Transverse colon (tissue), 4 donors: ENCODE measurements at regions not wholly inside any gene's neighbourhood (a gene's known extent, or its start where the extent isn't known, plus 50 kb on each side); places are given as distances from the start of the nearest gene placed in this dataset.

Source experiments
- DNase-seq: peaks from one replicate; pipeline ENCODE4 v3.0.0-alpha.2; 2019
- H3K27ac ChIP-seq, 4 donors: fragments of 200-600 bp; sonication (generic); 2 replicates each; pipeline ENCODE4 v1.5.1; 2016 to 2018; ENCODE audit warnings: inconsistent platforms in 4 of 4
- H3K27me3 ChIP-seq: fragments of 200-600 bp; sonication (generic); 2 replicates; pipeline ENCODE4 v1.5.1; 2017; ENCODE audit warnings: inconsistent platforms
- H3K36me3 ChIP-seq, 4 donors: fragments of 200-600 bp; sonication (generic); 2 replicates each; pipeline ENCODE4 v1.5.1; 2017 to 2019; ENCODE audit warnings: inconsistent platforms in 4 of 4
- H3K4me1 ChIP-seq, 4 donors: fragments of 200-600 bp; sonication (generic); 2 replicates each; pipeline ENCODE4 v1.5.1; 2017 to 2020; ENCODE audit warnings: inconsistent platforms in 4 of 4
- H3K4me3 ChIP-seq, 4 donors: fragments of 200-600 bp; sonication (generic); 1 replicate in 1 of 4; 2 replicates in 3 of 4; pipeline versions ENCODE4 v1.5.1 to v1.6.1; 2017 to 2019; ENCODE audit warnings: inconsistent platforms in 4 of 4
- H3K9me3 ChIP-seq, 2 donors: fragments of 200-600 bp; sonication (generic); 2 replicates each; pipeline ENCODE4 v1.5.1; 2017 to 2019; ENCODE audit warnings: inconsistent platforms in 2 of 2
- EP300 ChIP-seq: sonication (generic); formaldehyde crosslinking; IDR thresholded peaks from one replicate; pipeline ENCODE4 v1.6.1; 2017; ENCODE audit warnings: antibody characterized with exemption, low read depth
- POLR2A ChIP-seq: fragments of 450-650 bp; IDR thresholded peaks from one replicate; pipeline ENCODE4 v1.6.1; 2016; ENCODE audit warnings: antibody characterized with exemption, mild to moderate bottlenecking, moderate library complexity
- POLR2AphosphoS5 ChIP-seq, 3 donors: sonication (generic); formaldehyde crosslinking; IDR thresholded peaks; one replicate each; pipeline ENCODE4 v1.6.1; 2016; ENCODE audit warnings: antibody characterized with exemption in 3 of 3
- WGBS, 2 donors: methylation state at CpG; one replicate each; pipeline ENCODE4 v1.1.5; 2018; ENCODE audit warnings: low coverage in 1 of 2; 5-methylcytosine and 5-hydroxymethylcytosine counted together
- in situ Hi-C, 4 donors: fragments of 200-750 bp; cut with MboI; loops; one replicate each; pipeline versions ENCODE4 v1.15.0 to v1.15.1; 2017; ENCODE audit warnings: low sequenced_read_pairs in 3 of 4, low pct_ligation_motif_present in 1 of 4, low pct_unique_long_range_greater_than_20kb in 1 of 4
- intact Hi-C: fragments of 100-400 bp; cut with DNase I; formaldehyde crosslinking; loops from one replicate; pipeline ENCODE4 v1.15.1; 2023; ENCODE audit warnings: low total_unique reads
- TF ChIP-seq, protein P1 (sequence below), 5 experiments: fragments of 200-600 bp in 3 of 5; fragments of 450-650 bp in 2 of 5; sonication (generic) in 3 of 5; IDR thresholded peaks; 1 replicate in 2 of 5; 2 replicates in 3 of 5; pipeline ENCODE4 v1.5.1; 2016 to 2017; ENCODE audit warnings: antibody characterized with exemption in 5 of 5, inconsistent platforms in 3 of 5, mild to moderate bottlenecking in 2 of 5, moderate library complexity in 1 of 5

DNA sequence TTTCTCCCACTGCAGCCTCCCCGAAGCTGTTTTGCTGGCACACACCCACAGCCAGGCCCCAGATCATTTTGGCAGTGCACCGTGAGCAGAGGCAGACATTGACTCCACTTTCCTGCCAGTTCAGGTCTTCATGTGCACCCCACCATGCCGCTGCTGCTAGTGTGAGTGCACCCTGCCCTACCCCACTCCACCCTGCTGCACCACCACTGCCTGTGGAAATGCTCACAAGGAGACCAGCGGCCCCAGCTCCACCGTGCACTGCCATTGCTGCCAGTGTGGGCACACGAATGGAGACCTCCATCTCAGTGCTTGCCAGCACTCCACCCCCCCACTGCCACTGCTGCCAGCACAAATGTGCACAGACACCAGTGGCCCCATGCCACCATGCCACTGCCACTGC, 277.6 kb upstream of the ZC4H2 start:
- WGBS, 2 donors = 86% methylated on average over 5 of the region's 6 CpGs; no CpG with 5 or more reads in 1 of the 2 donors
- intact Hi-C loops = no loop called here
- in situ Hi-C loops = no loop called here

DNA sequence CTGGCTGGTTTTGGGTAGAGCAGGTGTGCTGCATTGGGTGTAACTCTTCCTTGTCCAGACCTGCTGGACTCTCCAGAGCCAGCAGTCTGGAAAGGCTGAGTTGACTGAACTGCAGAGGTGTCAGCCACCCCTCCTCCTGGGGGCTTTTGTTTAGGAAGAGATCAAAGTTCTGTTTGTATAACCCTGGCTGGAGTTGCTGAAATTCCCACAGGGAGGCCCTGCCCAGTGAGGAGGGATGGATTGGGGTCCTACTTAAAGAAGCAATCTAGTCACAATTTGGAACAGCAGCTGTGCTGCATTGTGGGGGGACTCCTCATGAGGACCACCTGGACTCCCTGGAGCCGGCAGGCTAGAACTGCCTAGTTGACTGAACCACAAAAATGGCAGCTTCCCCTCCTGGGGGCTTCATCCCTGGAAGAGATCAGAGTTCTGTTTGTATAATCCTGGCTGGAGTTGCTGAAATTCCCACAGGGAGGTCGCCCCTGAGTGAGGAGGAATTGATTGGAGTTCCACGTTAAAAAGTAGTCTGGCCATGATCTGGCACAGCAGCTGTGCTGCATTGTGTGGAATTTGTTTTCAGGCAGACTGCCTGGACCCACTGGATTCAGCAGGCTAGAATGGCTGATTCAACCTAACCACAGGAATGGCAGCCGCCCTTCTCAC, 264.9 kb upstream of the ZC4H2 start:
- H3K9me3 ChIP-seq = no peaks in the 10 kb centered on the region
- TF ChIP-seq, protein P1, sequence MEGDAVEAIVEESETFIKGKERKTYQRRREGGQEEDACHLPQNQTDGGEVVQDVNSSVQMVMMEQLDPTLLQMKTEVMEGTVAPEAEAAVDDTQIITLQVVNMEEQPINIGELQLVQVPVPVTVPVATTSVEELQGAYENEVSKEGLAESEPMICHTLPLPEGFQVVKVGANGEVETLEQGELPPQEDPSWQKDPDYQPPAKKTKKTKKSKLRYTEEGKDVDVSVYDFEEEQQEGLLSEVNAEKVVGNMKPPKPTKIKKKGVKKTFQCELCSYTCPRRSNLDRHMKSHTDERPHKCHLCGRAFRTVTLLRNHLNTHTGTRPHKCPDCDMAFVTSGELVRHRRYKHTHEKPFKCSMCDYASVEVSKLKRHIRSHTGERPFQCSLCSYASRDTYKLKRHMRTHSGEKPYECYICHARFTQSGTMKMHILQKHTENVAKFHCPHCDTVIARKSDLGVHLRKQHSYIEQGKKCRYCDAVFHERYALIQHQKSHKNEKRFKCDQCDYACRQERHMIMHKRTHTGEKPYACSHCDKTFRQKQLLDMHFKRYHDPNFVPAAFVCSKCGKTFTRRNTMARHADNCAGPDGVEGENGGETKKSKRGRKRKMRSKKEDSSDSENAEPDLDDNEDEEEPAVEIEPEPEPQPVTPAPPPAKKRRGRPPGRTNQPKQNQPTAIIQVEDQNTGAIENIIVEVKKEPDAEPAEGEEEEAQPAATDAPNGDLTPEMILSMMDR (IDR thresholded peaks at IDR 0.05) = no peak
- no peak for TF ChIP-seq EP300
- no peak for TF ChIP-seq POLR2A
- no peak for TF ChIP-seq POLR2AphosphoS5 (IDR thresholded peaks at IDR 0.05)
- no peak overlapping the region for H3K4me3 ChIP-seq
- intact Hi-C loops = no loop called here
- no peak overlapping the region for H3K27ac ChIP-seq
- H3K36me3 ChIP-seq = no peaks in the 10 kb centered on the region
- no peak for DNase-seq
- no peaks in the 10 kb centered on the region for H3K4me1 ChIP-seq
- 67% methylated on average over 4 of the region's 4 CpGs; no CpG with 5 or more reads in 1 of the 2 donors for WGBS, 2 donors
- in situ Hi-C loops = no loop called here
- no peaks in the 10 kb centered on the region for H3K27me3 ChIP-seq

More for the DNA sequence above, 277.6 kb upstream of the ZC4H2 start:
- TF ChIP-seq, protein P1 (IDR thresholded peaks at IDR 0.05) = no peak
- TF ChIP-seq EP300 = no peak
- no peak for TF ChIP-seq POLR2AphosphoS5 (IDR thresholded peaks at IDR 0.05)
- no peak for TF ChIP-seq POLR2A
- Histone ChIP-seq H3K27ac (no peak overlapping the region), H3K9me3 (no peaks in the 10 kb centered on the region), H3K27me3 (no peaks in the 10 kb centered on the region), H3K36me3 (no peaks in the 10 kb centered on the region), H3K4me1 (no peaks in the 10 kb centered on the region), H3K4me3 (no peak overlapping the region)
- DNase-seq = no peak

DNA sequence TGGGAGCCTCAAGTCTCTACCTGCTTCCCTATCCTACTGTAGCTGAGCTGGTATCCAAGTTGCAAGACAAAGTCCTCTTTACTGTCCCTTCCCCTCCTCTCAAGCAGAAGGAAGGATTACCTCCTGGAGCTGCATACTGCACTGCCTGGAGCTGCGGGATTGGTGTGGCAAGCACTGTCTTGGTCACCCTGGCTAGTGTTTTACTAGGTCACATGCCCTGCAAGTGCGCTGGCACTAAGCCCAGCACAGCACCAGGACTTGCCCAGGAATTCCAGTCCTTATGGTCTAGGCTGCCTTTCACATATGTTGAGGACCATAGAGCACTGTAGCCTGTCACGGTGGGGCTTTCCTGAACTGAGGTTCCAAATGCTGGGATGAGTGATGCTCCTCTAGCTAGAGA, 227.3 kb upstream of the ZC4H2 start:
- DNase-seq = peak; percentile 56
- intact Hi-C loops (no loop called here), in situ Hi-C loops (no loop called here)
- H3K27ac ChIP-seq = no peak overlapping the region
- peaks cover 0 to 2% (median 0%) of the 10 kb centered on the region in 4 donors for H3K4me1 ChIP-seq
- TF ChIP-seq POLR2A (no peak), POLR2AphosphoS5 (IDR thresholded peaks at IDR 0.05) (no peak), EP300 (no peak)
- TF ChIP-seq, protein P1 (IDR thresholded peaks at IDR 0.05) = no peak
- no peak overlapping the region for H3K4me3 ChIP-seq
- no peaks in the 10 kb centered on the region for H3K36me3 ChIP-seq
- 57% methylated on average over 3 of the region's 3 CpGs; no CpG with 5 or more reads in 1 of the 2 donors for WGBS, 2 donors
- H3K9me3 ChIP-seq = no peaks in the 10 kb centered on the region
- H3K27me3 ChIP-seq = no peaks in the 10 kb centered on the region

GRCh38 chrX:65196758-65197360, 220.6 kb upstream of the ZC4H2 start:
- no peaks in the 10 kb centered on the region for H3K27me3 ChIP-seq
- 24% methylated on average over 14 of the region's 14 CpGs; no CpG with 5 or more reads in 1 of the 2 donors for WGBS, 2 donors
- in situ Hi-C loops = no loop called here
- H3K27ac ChIP-seq = peak overlapping the region; percentile 69 to 77 (median 74)
- H3K4me1 ChIP-seq = peaks cover 0 to 14% (median 9%) of the 10 kb centered on the region in 4 donors
- peak; percentile 84 for DNase-seq
- H3K9me3 ChIP-seq = no peaks in the 10 kb centered on the region
- no peaks in the 10 kb centered on the region for H3K36me3 ChIP-seq
- peak overlapping the region in 1 of 4 donors; percentile 23 for H3K4me3 ChIP-seq
- TF ChIP-seq POLR2AphosphoS5 (IDR thresholded peaks at IDR 0.05) (peak in 2 of 3 donors; percentile 28 to 67), EP300 (no peak), POLR2A (peak; percentile 31)
- TF ChIP-seq, protein P1 (IDR thresholded peaks at IDR 0.05) = peak; percentile 36 to 60 (median 41)
- intact Hi-C loops = no loop called here
